H1 (cell line): ENCODE measurements at regions not wholly inside any gene's neighbourhood (a gene's known extent, or its start where the extent isn't known, plus 50 kb on each side); places are given as distances from the start of the nearest gene placed in this dataset.

Source experiments
- EZH2 ChIP-seq: fragments of 200-600 bp; sonication (generic); IDR thresholded peaks from 2 replicates; pipeline ENCODE4 v1.7.1; 2012; ENCODE audit warnings: low read depth, mild to moderate bottlenecking, moderate library complexity, low read length, inconsistent platforms; ENCODE audit not compliant: severe bottlenecking
- RNF2 ChIP-seq: fragments of 200-900, 300-1000 bp; sonication (generic); IDR thresholded peaks from 2 replicates; pipeline ENCODE4 v1.7.1; 2016; ENCODE audit warnings: borderline replicate concordance, low read depth, mild to moderate bottlenecking, antibody characterized with exemption, low read length; ENCODE audit not compliant: poor library complexity, severe bottlenecking; ENCODE audit errors: missing control alignments
- SIN3A ChIP-seq, 2 experiments: IDR thresholded peaks in 1 of 2; conservative IDR thresholded peaks in 1 of 2; 2 replicates each; pipeline ENCODE4 v1.6.1; 2011 to 2012; ENCODE audit warnings: low read length in 2 of 2, improper control_type of control experiment in 1 of 2, low read depth in 1 of 2, mild to moderate bottlenecking in 1 of 2
- TBP ChIP-seq: IDR thresholded peaks from 2 replicates; pipeline ENCODE4 v1.6.1; 2011; ENCODE audit warnings: low read depth, low read length, improper control_type of control experiment
- TF ChIP-seq, protein P1 (sequence below), 3 experiments: IDR thresholded peaks; 1 replicate in 2 of 3; 2 replicates in 1 of 3; pipeline versions ENCODE4 v1.5.1 to v1.6.1; 2011; ENCODE audit warnings: low read length in 3 of 3, mild to moderate bottlenecking in 3 of 3, inconsistent platforms in 2 of 3, low read depth in 1 of 3, moderate library complexity in 1 of 3; ENCODE audit not compliant: insufficient read depth in 1 of 3; ENCODE audit errors: control extremely low read depth in 1 of 3

DNA sequence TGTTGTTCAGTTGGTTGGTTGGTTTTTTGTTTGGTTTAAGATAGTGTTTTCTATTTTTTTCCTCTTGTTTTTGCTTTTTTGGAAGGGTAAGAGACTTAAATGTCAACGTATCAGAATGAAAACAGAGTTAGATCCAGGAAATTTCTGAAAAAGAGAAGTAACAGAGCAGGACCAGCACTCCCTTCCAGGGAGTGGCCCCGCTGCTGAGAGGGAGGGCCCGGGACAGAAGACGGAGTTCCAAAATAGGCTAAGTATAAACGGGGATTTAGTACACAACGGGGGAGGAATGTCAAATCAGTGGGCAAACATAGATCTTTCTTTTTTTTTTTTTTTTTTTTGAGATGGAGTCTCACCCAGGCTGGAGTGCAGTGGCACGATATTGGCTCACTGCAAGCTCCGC, 92.7 kb upstream of the RUFY1 start:
- TF ChIP-seq SIN3A (conservative IDR thresholded peaks at IDR 0.05 in 1 of 2, IDR thresholded peaks at IDR 0.05 in 1 of 2; ENCODE audit: low read depth in 1 of 2, low read length in 2 of 2), result no peak
- TF ChIP-seq TBP, result no peak
- TF ChIP-seq EZH2, result no peak
- TF ChIP-seq RNF2, result no peak
- TF ChIP-seq, protein P1, sequence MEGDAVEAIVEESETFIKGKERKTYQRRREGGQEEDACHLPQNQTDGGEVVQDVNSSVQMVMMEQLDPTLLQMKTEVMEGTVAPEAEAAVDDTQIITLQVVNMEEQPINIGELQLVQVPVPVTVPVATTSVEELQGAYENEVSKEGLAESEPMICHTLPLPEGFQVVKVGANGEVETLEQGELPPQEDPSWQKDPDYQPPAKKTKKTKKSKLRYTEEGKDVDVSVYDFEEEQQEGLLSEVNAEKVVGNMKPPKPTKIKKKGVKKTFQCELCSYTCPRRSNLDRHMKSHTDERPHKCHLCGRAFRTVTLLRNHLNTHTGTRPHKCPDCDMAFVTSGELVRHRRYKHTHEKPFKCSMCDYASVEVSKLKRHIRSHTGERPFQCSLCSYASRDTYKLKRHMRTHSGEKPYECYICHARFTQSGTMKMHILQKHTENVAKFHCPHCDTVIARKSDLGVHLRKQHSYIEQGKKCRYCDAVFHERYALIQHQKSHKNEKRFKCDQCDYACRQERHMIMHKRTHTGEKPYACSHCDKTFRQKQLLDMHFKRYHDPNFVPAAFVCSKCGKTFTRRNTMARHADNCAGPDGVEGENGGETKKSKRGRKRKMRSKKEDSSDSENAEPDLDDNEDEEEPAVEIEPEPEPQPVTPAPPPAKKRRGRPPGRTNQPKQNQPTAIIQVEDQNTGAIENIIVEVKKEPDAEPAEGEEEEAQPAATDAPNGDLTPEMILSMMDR (IDR thresholded peaks at IDR 0.05; ENCODE audit: control extremely low read depth in 1 of 3, insufficient read depth in 1 of 3, low read depth in 1 of 3, low read length in 3 of 3), result no peak
